Iris pigment epithelial cell (primary cell): ENCODE measurements at regions not wholly inside any gene's neighbourhood (a gene's known extent, or its start where the extent isn't known, plus 50 kb on each side); places are given as distances from the start of the nearest gene placed in this dataset.

Experiments
- DNase-seq: peaks from one replicate; pipeline ENCODE4 v3.0.0-alpha.2; 2011; ENCODE audit warnings: low read depth

DNA sequence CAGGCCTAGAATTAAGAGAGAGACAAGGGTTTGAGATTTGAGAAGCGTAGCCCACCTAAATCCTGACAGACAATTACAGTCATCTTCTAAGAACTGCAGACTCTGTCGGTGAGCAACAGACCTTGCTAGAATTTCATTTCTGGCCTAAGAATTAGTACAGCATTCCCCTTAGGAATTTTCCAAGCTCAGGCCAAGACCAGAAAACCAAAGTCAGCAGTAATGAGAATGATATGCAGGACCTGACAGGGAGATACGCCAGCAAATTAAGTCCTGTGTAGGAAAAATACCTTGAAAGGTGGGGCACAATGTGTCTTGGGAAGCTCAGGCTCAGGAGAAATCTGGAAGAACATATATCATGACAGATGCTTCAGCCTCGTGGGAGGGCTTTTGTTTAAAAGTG is 52.7 kb upstream of the HERPUD2 start:
- DNase-seq = no peak

GRCh38 chr7:35748371-35748770 is 52.5 kb upstream of the SEPTIN7 start:
- DNase-seq = peak; percentile 24

GRCh38 chr7:35749556-35749955 is 51.3 kb upstream of the SEPTIN7 start:
- DNase-seq = peak; percentile 42
